ENCODE measurements at regions not wholly inside any gene's neighbourhood (a gene's known extent, or its start where the extent isn't known, plus 50 kb on each side); places are given as distances from the start of the nearest gene placed in this dataset.

DNA sequence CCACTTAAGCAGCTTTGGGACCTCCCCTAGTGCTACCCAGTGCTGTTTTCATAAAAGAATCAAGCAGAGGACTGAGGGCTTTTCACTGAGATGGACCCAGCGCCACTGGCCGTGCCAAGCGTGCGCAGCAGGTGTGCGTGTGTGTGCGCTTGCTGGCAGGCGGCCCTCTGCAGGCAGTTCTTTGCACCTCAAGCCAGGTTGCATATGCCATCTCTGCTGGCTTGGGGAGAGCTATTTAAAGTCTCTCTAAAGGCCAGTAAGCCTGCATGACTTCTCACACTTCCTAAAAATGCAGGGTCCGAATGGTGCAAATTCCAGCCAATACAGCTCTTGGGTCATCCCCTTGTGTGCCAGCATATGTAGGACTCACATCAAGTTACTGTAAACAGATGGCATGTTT, 255.5 kb downstream of the RNF152 start (continued):
- TF ChIP-seq, protein P1, sequence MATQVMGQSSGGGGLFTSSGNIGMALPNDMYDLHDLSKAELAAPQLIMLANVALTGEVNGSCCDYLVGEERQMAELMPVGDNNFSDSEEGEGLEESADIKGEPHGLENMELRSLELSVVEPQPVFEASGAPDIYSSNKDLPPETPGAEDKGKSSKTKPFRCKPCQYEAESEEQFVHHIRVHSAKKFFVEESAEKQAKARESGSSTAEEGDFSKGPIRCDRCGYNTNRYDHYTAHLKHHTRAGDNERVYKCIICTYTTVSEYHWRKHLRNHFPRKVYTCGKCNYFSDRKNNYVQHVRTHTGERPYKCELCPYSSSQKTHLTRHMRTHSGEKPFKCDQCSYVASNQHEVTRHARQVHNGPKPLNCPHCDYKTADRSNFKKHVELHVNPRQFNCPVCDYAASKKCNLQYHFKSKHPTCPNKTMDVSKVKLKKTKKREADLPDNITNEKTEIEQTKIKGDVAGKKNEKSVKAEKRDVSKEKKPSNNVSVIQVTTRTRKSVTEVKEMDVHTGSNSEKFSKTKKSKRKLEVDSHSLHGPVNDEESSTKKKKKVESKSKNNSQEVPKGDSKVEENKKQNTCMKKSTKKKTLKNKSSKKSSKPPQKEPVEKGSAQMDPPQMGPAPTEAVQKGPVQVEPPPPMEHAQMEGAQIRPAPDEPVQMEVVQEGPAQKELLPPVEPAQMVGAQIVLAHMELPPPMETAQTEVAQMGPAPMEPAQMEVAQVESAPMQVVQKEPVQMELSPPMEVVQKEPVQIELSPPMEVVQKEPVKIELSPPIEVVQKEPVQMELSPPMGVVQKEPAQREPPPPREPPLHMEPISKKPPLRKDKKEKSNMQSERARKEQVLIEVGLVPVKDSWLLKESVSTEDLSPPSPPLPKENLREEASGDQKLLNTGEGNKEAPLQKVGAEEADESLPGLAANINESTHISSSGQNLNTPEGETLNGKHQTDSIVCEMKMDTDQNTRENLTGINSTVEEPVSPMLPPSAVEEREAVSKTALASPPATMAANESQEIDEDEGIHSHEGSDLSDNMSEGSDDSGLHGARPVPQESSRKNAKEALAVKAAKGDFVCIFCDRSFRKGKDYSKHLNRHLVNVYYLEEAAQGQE (IDR thresholded peaks at IDR 0.05), result peak; percentile 58
- TF ChIP-seq, protein P2, sequence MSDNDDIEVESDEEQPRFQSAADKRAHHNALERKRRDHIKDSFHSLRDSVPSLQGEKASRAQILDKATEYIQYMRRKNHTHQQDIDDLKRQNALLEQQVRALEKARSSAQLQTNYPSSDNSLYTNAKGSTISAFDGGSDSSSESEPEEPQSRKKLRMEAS (IDR thresholded peaks at IDR 0.05), result peak; percentile 40
- peak; percentile 23 for TF ChIP-seq SP1 (IDR thresholded peaks at IDR 0.05)

DNA sequence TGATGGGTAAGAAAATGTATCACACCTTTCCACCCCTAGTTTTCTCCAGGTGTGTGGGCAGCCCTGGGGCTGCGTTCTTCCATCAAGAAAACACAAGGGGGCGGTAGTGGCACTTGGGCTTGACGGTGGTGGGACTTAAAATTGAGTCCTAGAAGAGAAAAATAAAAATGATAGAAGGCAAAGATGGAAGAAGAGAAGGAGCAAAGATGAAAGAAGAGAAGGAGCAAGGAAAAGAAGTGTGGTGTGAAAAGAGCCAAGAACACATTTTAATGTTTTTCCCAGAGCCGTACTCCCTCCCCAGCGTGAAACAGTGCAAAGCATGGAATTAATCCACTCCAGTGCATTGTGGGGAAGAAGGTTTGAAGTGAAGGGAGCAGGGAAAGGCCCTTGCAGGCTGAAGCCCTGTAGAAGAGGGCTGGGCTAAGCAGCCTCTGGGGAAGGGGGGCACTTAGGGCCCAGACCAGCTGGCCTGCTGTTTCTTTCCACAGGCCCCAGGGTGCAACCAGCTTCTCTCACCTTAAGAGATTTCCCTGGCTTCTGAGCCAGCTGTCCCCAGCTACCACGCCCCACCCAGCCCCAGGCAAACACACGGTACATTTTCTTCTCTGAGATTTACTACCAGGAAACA, 256.8 kb downstream of the RNF152 start:
- no peaks in the 10 kb centered on the region for H3K36me3 ChIP-seq (ENCODE audit: control insufficient read depth in 4 of 4, insufficient read depth in 3 of 4, low read depth in 1 of 4, low read length in 3 of 4)
- H3K27me3 ChIP-seq (ENCODE audit: control insufficient read depth in 4 of 4, insufficient read depth in 4 of 4, low read length in 3 of 4), result no peaks in the 10 kb centered on the region
- H3K9ac ChIP-seq (ENCODE audit: low read depth in 1 of 2, low read length in 2 of 2), result peak overlapping the region in 1 of 2 donors; percentile 82
- WGBS, result 13% methylated on average over 7 of the region's 7 CpGs
- no peak for TF ChIP-seq TAF1 (conservative IDR thresholded peaks at IDR 0.05)
- no peak for TF ChIP-seq JUND (IDR thresholded peaks at IDR 0.05)
- TF ChIP-seq, protein P3, sequence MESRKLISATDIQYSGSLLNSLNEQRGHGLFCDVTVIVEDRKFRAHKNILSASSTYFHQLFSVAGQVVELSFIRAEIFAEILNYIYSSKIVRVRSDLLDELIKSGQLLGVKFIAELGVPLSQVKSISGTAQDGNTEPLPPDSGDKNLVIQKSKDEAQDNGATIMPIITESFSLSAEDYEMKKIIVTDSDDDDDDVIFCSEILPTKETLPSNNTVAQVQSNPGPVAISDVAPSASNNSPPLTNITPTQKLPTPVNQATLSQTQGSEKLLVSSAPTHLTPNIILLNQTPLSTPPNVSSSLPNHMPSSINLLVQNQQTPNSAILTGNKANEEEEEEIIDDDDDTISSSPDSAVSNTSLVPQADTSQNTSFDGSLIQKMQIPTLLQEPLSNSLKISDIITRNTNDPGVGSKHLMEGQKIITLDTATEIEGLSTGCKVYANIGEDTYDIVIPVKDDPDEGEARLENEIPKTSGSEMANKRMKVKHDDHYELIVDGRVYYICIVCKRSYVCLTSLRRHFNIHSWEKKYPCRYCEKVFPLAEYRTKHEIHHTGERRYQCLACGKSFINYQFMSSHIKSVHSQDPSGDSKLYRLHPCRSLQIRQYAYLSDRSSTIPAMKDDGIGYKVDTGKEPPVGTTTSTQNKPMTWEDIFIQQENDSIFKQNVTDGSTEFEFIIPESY (IDR thresholded peaks at IDR 0.05), result no peak
- TF ChIP-seq RXRA (IDR thresholded peaks at IDR 0.05), result peak in 1 of 2 donors; percentile 32
- peak; percentile 27 to 32 for TF ChIP-seq HNF4A (conservative IDR thresholded peaks at IDR 0.05)
- no peak for TF ChIP-seq EGR1 (IDR thresholded peaks at IDR 0.05; ENCODE audit: low read depth in 2 of 2)
- peak; percentile 3 for TF ChIP-seq HNF4G (IDR thresholded peaks at IDR 0.05)
- no peak for TF ChIP-seq FOXA1 (IDR thresholded peaks at IDR 0.05)
- peak; percentile 44 for TF ChIP-seq YY1 (IDR thresholded peaks at IDR 0.05)
- peak; percentile 21 for TF ChIP-seq SP1 (IDR thresholded peaks at IDR 0.05)
- TF ChIP-seq RAD21 (IDR thresholded peaks at IDR 0.05), result peak; percentile 96 to 97
- TF ChIP-seq, protein P2 (IDR thresholded peaks at IDR 0.05), result peak; percentile 20
- no peak for TF ChIP-seq GABPA (IDR thresholded peaks at IDR 0.05 in 1 of 2, conservative IDR thresholded peaks at IDR 0.05 in 1 of 2)
- TF ChIP-seq, protein P1 (IDR thresholded peaks at IDR 0.05), result no peak
- TF ChIP-seq, protein P4, sequence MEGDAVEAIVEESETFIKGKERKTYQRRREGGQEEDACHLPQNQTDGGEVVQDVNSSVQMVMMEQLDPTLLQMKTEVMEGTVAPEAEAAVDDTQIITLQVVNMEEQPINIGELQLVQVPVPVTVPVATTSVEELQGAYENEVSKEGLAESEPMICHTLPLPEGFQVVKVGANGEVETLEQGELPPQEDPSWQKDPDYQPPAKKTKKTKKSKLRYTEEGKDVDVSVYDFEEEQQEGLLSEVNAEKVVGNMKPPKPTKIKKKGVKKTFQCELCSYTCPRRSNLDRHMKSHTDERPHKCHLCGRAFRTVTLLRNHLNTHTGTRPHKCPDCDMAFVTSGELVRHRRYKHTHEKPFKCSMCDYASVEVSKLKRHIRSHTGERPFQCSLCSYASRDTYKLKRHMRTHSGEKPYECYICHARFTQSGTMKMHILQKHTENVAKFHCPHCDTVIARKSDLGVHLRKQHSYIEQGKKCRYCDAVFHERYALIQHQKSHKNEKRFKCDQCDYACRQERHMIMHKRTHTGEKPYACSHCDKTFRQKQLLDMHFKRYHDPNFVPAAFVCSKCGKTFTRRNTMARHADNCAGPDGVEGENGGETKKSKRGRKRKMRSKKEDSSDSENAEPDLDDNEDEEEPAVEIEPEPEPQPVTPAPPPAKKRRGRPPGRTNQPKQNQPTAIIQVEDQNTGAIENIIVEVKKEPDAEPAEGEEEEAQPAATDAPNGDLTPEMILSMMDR (IDR thresholded peaks at IDR 0.05; ENCODE audit: low read depth, low read length, missing input control), result peak; percentile 89
- H3K4me3 ChIP-seq (ENCODE audit: low read depth in 1 of 3, low read length in 3 of 3), result no peak overlapping the region
- H3K9me3 ChIP-seq (ENCODE audit: control insufficient read depth in 4 of 4, low read length in 3 of 4), result no peaks in the 10 kb centered on the region
- peak; percentile 55 for DNase-seq (ENCODE audit: low spot score)
- peaks cover 3 to 31% (median 26%) of the 10 kb centered on the region in 4 donors for H3K4me1 ChIP-seq (ENCODE audit: control insufficient read depth in 4 of 4, insufficient read depth in 4 of 4, low read length in 3 of 4)
- H3K27ac ChIP-seq (ENCODE audit: low read depth in 1 of 2, low read length in 2 of 2), result peak overlapping the region; percentile 63 to 66

All from liver (tissue), 8 donors.